Trophoblast cell (in vitro differentiated cells and primary cell): ENCODE measurements at regions not wholly inside any gene's neighbourhood (a gene's known extent, or its start where the extent isn't known, plus 50 kb on each side); places are given as distances from the start of the nearest gene placed in this dataset.
"Not testable (repeated sequence)": the region's sequence is repeated elsewhere in the genome, so short reads cannot be mapped to it uniquely, and the experiment has no call there.

Source experiments
- DNase-seq, 2 donors: peaks; one replicate each; pipeline ENCODE4 v3.0.0-alpha.2; 2016
- H2AFZ ChIP-seq: 2 replicates; pipeline ENCODE4 v1.6.1; 2013; ENCODE audit warnings: low read length, moderate library complexity, mild to moderate bottlenecking; ENCODE audit not compliant: insufficient read depth, poor library complexity
- H2AK5ac ChIP-seq: 2 replicates; pipeline ENCODE4 v1.6.1; 2013; ENCODE audit warnings: mild to moderate bottlenecking, low read length
- H2BK120ac ChIP-seq: 2 replicates; pipeline ENCODE4 v1.6.1; 2013; ENCODE audit warnings: low read length, mild to moderate bottlenecking, moderate library complexity; ENCODE audit not compliant: insufficient read depth, poor library complexity
- H2BK12ac ChIP-seq: 2 replicates; pipeline ENCODE4 v1.6.1; 2013; ENCODE audit warnings: mild to moderate bottlenecking, low read length, moderate library complexity
- H2BK5ac ChIP-seq: 2 replicates; pipeline ENCODE4 v1.6.1; 2013; ENCODE audit warnings: low read length, low read depth, moderate library complexity, mild to moderate bottlenecking; ENCODE audit not compliant: poor library complexity
- H3K14ac ChIP-seq: 2 replicates; pipeline ENCODE4 v1.6.1; 2013; ENCODE audit warnings: mild to moderate bottlenecking, low read length
- H3K18ac ChIP-seq: 2 replicates; pipeline ENCODE4 v1.6.1; 2013; ENCODE audit warnings: mild to moderate bottlenecking, low read length
- H3K23ac ChIP-seq: 2 replicates; pipeline ENCODE4 v1.6.1; 2013; ENCODE audit warnings: low read length
- H3K27ac ChIP-seq: 2 replicates; pipeline ENCODE4 v1.5.1; 2013; ENCODE audit warnings: low read depth, mild to moderate bottlenecking, inconsistent platforms, low read length, moderate library complexity
- H3K27me3 ChIP-seq: 2 replicates; pipeline ENCODE4 v1.6.1; 2013; ENCODE audit warnings: inconsistent platforms, mild to moderate bottlenecking, low read length, moderate library complexity; ENCODE audit not compliant: insufficient read depth
- H3K36me3 ChIP-seq, 2 experiments: 1 replicate in 1 of 2; 2 replicates in 1 of 2; pipeline ENCODE4 v1.6.1; 2013; ENCODE audit warnings: low read length in 2 of 2, mild to moderate bottlenecking in 2 of 2, moderate library complexity in 1 of 2; ENCODE audit not compliant: insufficient read depth in 2 of 2, control insufficient read depth in 1 of 2
- H3K4ac ChIP-seq: 2 replicates; pipeline ENCODE4 v1.6.1; 2013; ENCODE audit warnings: low read depth, mild to moderate bottlenecking, low read length, moderate library complexity
- H3K4me1 ChIP-seq, 2 experiments: 1 replicate in 1 of 2; 2 replicates in 1 of 2; pipeline ENCODE4 v1.6.1; 2013; ENCODE audit warnings: low read length in 2 of 2, mild to moderate bottlenecking in 2 of 2, moderate library complexity in 1 of 2; ENCODE audit not compliant: insufficient read depth in 2 of 2, control insufficient read depth in 1 of 2
- H3K4me2 ChIP-seq: 2 replicates; pipeline ENCODE4 v1.6.1; 2013; ENCODE audit warnings: inconsistent platforms, mild to moderate bottlenecking, low read length, moderate library complexity
- H3K4me3 ChIP-seq: 2 replicates; pipeline ENCODE4 v1.5.1; 2013; ENCODE audit warnings: mild to moderate bottlenecking, low read depth, low read length, inconsistent platforms
- H3K79me1 ChIP-seq: one replicate; pipeline ENCODE4 v1.6.1; 2013; ENCODE audit warnings: low read length
- H3K79me2 ChIP-seq: 2 replicates; pipeline ENCODE4 v1.6.1; 2013; ENCODE audit warnings: low read length, mild to moderate bottlenecking; ENCODE audit not compliant: control insufficient read depth, insufficient read depth, poor library complexity
- H3K9ac ChIP-seq: 2 replicates; pipeline ENCODE4 v1.6.1; 2013; ENCODE audit warnings: mild to moderate bottlenecking, low read length
- H3K9me3 ChIP-seq: 2 replicates; pipeline ENCODE4 v1.6.1; 2013; ENCODE audit warnings: low read depth, mild to moderate bottlenecking, control low read depth, inconsistent platforms, low read length; ENCODE audit not compliant: insufficient read depth
- H4K12ac ChIP-seq: 2 replicates; pipeline ENCODE4 v1.6.1; 2013; ENCODE audit warnings: low read depth, mild to moderate bottlenecking, low read length, moderate library complexity
- H4K8ac ChIP-seq: 2 replicates; pipeline ENCODE4 v1.6.1; 2013; ENCODE audit warnings: low read depth, mild to moderate bottlenecking, low read length, moderate library complexity
- H4K91ac ChIP-seq: one replicate; pipeline ENCODE4 v1.6.1; 2013; ENCODE audit warnings: low read depth, mild to moderate bottlenecking, low read length, moderate library complexity
- WGBS: extraction: QIAGEN DNeasy Blood & Tissue Kit; methylation state at CpG from one replicate; pipeline ENCODE4 v1.1.7; 2013; ENCODE audit warnings: missing lambda C conversion rate; ENCODE audit not compliant: insufficient read length, insufficient coverage; ENCODE audit errors: extremely low coverage; 5-methylcytosine and 5-hydroxymethylcytosine counted together

GRCh38 chr11:67940440-67940839 lies 63.5 kb downstream of the UNC93B1 start:
- H3K27ac ChIP-seq, H3K9me3 ChIP-seq, H2BK120ac ChIP-seq, H3K79me1 ChIP-seq, H4K8ac ChIP-seq, H3K4ac ChIP-seq, H4K12ac ChIP-seq, H2BK5ac ChIP-seq, H3K14ac ChIP-seq, H3K4me1 ChIP-seq, H2BK12ac ChIP-seq, H3K79me2 ChIP-seq, DNase-seq, H4K91ac ChIP-seq, H3K27me3 ChIP-seq, H3K9ac ChIP-seq, H3K4me3 ChIP-seq, H2AFZ ChIP-seq, H3K36me3 ChIP-seq, H3K4me2 ChIP-seq, H2AK5ac ChIP-seq, H3K18ac ChIP-seq, H3K23ac ChIP-seq: not testable (repeated sequence)
- no CpG with 5 or more reads among the region's 2 CpGs for WGBS

DNA sequence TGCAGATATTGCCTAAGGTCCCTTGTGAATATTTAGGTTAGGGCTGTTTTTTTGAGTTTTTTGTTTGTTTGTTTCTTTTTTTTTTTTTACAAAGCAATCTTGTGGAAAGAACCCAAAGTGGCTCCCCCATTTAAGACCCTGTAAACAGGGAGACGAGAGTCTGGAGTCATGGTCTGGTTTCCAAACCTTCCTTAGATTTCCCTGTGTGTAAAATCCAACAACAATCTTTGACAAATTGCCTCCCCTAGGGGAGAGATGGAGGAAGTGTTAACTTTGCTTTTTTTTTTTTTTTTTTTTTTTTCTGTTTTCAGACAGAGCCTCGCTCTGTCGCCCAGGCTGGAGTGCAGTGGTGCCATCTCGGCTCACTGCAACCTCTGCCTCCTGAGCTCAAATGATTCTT lies 64.9 kb downstream of the UNC93B1 start:
- not testable (repeated sequence) for H4K12ac ChIP-seq, H3K4me1 ChIP-seq, H3K14ac ChIP-seq, H3K4me2 ChIP-seq, H3K79me2 ChIP-seq, H3K4me3 ChIP-seq, H2BK12ac ChIP-seq, H4K91ac ChIP-seq, H4K8ac ChIP-seq, H2AK5ac ChIP-seq, H3K23ac ChIP-seq, H3K4ac ChIP-seq, H2BK5ac ChIP-seq, H3K18ac ChIP-seq, H3K27ac ChIP-seq, H2AFZ ChIP-seq, H3K27me3 ChIP-seq, H3K9ac ChIP-seq, H3K36me3 ChIP-seq, H3K9me3 ChIP-seq, H3K79me1 ChIP-seq, H2BK120ac ChIP-seq
- WGBS = no CpG with 5 or more reads among the region's 4 CpGs
- peak in 1 of 2 donors; percentile 2 for DNase-seq

GRCh38 chr11:67938371-67938770 lies 65.5 kb downstream of the UNC93B1 start:
- H3K79me2 ChIP-seq, H2AFZ ChIP-seq, H3K9me3 ChIP-seq, H3K9ac ChIP-seq, DNase-seq, H3K4me1 ChIP-seq, H4K8ac ChIP-seq, H3K18ac ChIP-seq, H2BK5ac ChIP-seq, H4K91ac ChIP-seq, H3K4me2 ChIP-seq, H3K4me3 ChIP-seq, H3K4ac ChIP-seq, H3K27ac ChIP-seq, H3K27me3 ChIP-seq, H4K12ac ChIP-seq, H3K79me1 ChIP-seq, H2AK5ac ChIP-seq, H2BK12ac ChIP-seq, H3K36me3 ChIP-seq, H3K23ac ChIP-seq, H2BK120ac ChIP-seq, H3K14ac ChIP-seq: not testable (repeated sequence)
- WGBS = no CpG with 5 or more reads among the region's 3 CpGs

GRCh38 chr11:67923565-67923964 lies 80.3 kb downstream of the UNC93B1 start:
- H3K9ac ChIP-seq, H2BK12ac ChIP-seq, H3K23ac ChIP-seq, H3K36me3 ChIP-seq, H3K79me1 ChIP-seq, H3K4ac ChIP-seq, H3K27ac ChIP-seq, H3K4me3 ChIP-seq, H2AFZ ChIP-seq, H2BK5ac ChIP-seq, H3K79me2 ChIP-seq, H3K4me2 ChIP-seq, H3K18ac ChIP-seq, H3K27me3 ChIP-seq, H2AK5ac ChIP-seq, H4K12ac ChIP-seq, H3K14ac ChIP-seq, H3K4me1 ChIP-seq, H2BK120ac ChIP-seq, H4K8ac ChIP-seq, H3K9me3 ChIP-seq, DNase-seq, H4K91ac ChIP-seq: not testable (repeated sequence)
- WGBS = no CpG with 5 or more reads among the region's 7 CpGs
